Lung (tissue), 11 donors: ENCODE measurements at regions not wholly inside any gene's neighbourhood (a gene's known extent, or its start where the extent isn't known, plus 50 kb on each side); places are given as distances from the start of the nearest gene placed in this dataset.

Experiments used
- ATAC-seq: fragments of 200-7000 bp; cut with Tn5 transposase; one replicate; pipeline ENCODE4 v1.9.1; 2020; ENCODE audit warnings: moderate number of reproducible peaks; ENCODE audit not compliant: insufficient read depth, low FRiP score
- DNase-seq, 3 donors: peaks; one replicate each; pipeline ENCODE4 v3.0.0-alpha.2; 2013 to 2017
- H3K27ac ChIP-seq, 2 donors: one replicate each; pipeline ENCODE4 v1.5.1; 2013; ENCODE audit warnings: mild to moderate bottlenecking in 2 of 2, moderate library complexity in 2 of 2, control low read depth in 1 of 2, inconsistent platforms in 1 of 2, low read depth in 1 of 2, low read length in 1 of 2
- H3K27me3 ChIP-seq, 3 donors: one replicate each; pipeline ENCODE4 v1.5.1; 2013; ENCODE audit warnings: low read length in 2 of 3; ENCODE audit not compliant: control insufficient read depth in 3 of 3, insufficient read depth in 3 of 3
- H3K36me3 ChIP-seq, 4 donors: one replicate each; pipeline ENCODE4 v1.5.1; 2013; ENCODE audit warnings: low read length in 4 of 4, mild to moderate bottlenecking in 1 of 4, moderate library complexity in 1 of 4; ENCODE audit not compliant: control insufficient read depth in 4 of 4, insufficient read depth in 4 of 4
- H3K4me1 ChIP-seq, 5 donors: one replicate each; pipeline ENCODE4 v1.5.1; 2013; ENCODE audit warnings: low read length in 5 of 5, mild to moderate bottlenecking in 2 of 5, moderate library complexity in 1 of 5; ENCODE audit not compliant: control insufficient read depth in 5 of 5, insufficient read depth in 5 of 5
- H3K4me3 ChIP-seq: one replicate; pipeline ENCODE4 v1.5.1; 2013; ENCODE audit warnings: mild to moderate bottlenecking, control low read depth, moderate library complexity
- H3K9ac ChIP-seq, 2 donors: one replicate each; pipeline ENCODE4 v1.5.1; 2013; ENCODE audit warnings: low read length in 2 of 2, control low read depth in 1 of 2; ENCODE audit not compliant: insufficient read depth in 1 of 2
- H3K9me3 ChIP-seq, 4 donors: one replicate each; pipeline ENCODE4 v1.5.1; 2013; ENCODE audit warnings: low read length in 3 of 4, mild to moderate bottlenecking in 1 of 4, moderate library complexity in 1 of 4; ENCODE audit not compliant: control insufficient read depth in 4 of 4, insufficient read depth in 3 of 4
- CTCF ChIP-seq: IDR thresholded peaks from 2 replicates; pipeline ENCODE4 v1.5.1; 2012; ENCODE audit warnings: mild to moderate bottlenecking; ENCODE audit errors: control extremely low read depth, extremely low read depth
- WGBS, 2 donors: extraction: QIAGEN DNeasy Blood & Tissue Kit; methylation state at CpG; one replicate each; pipeline ENCODE4 v1.1.7; 2013; 5-methylcytosine and 5-hydroxymethylcytosine counted together
- donor health status: control.
- donor health status: control.
- donor health status: Bipolar disorder and iron deficiency.
- donor health status: healthy.
- donor health status: DM: yes; HTN: yes; CAD: no.

DNA sequence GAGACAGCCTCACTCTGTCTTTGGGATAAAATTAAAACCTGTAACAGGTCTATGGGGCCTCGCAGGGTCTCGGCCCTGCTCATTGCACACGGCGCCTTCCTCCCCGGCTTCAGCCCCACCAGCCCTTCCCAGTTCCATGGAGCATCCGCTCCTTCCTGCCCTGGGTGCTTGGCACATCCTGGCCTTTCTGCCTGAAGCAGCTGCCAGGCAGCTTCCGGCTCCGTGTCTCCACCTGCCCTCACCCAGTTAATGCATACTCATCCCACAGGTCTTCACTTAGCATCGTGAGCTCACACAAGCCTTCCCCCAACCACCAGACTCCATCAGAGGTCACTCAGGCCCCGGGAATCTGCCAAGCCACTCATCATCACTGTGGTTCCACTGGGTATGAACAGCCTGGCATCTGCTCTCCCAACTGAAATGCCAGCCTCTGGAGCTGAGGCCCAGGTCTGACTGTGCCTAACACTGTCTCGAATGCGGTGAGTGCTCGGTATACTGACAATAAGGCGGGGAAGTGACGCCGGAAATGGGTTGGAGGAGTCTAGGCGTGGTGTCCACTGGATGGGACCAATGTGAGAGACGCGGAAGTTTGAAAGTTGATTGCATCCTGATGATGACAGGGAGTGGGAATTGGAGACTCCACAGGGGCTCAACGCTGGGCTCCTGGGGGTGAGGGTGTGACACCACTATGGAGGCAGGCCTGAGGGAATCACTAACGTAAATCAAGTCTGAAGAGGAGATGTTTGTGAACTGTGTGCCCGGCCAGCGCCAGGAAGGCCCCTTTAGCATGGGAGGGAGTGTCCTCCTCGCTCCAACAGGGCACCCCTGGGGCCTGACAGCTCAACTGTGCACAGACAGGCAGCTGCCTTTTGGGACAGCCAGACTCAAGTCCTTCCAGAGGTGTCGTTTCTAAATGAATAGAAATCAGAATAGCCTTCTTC, 245.8 kb downstream of the TTLL2 start:
- H3K27ac ChIP-seq, result no peak overlapping the region
- no peaks in the 10 kb centered on the region for H3K27me3 ChIP-seq
- DNase-seq (no peak), ATAC-seq (no peak)
- H3K9me3 ChIP-seq, result no peaks in the 10 kb centered on the region
- H3K4me1 ChIP-seq, result peaks cover 0 to 37% (median 17%) of the 10 kb centered on the region in 5 donors
- TF ChIP-seq CTCF, result no peak
- no peaks in the 10 kb centered on the region for H3K36me3 ChIP-seq
- no peak overlapping the region for H3K9ac ChIP-seq
- no peak overlapping the region for H3K4me3 ChIP-seq
- 94 to 95% methylated on average over 25 of the region's 25 CpGs for WGBS, 2 donors

- TF ChIP-seq CTCF, result no peak
- Histone ChIP-seq H3K36me3 (no peaks in the 10 kb centered on the region), H3K9ac (no peak overlapping the region), H3K4me1 (peaks cover 0 to 29% (median 12%) of the 10 kb centered on the region in 5 donors), H3K9me3 (no peaks in the 10 kb centered on the region), H3K27ac (no peak overlapping the region), H3K27me3 (no peaks in the 10 kb centered on the region), H3K4me3 (no peak overlapping the region)
- no peak for ATAC-seq
- WGBS, 2 donors, result 93 to 94% methylated on average over 9 of the region's 9 CpGs
- DNase-seq, result no peak
These were observed 246.7 kb downstream of the TTLL2 start for GRCh38 chr6:167571550-167571949.

DNA sequence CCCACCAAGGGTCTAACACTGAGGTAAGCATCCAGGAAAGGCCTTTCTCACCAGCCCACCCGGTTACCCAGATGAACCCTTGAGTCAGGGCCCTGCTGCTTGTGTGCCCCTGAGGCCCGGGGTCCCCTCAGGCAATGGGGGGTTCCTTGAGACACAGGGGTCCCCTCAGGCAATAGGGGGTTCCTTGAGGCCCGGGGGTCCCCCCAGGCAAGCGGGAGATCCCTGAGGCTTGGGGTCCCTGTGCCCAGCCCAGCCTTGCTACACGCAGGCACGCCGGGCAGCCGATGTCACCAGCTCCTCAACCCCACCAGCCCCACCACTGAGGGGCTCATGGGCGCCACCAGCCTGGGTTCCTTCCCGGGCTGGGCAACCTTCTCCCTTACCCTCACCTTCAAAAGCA, 247.2 kb downstream of the TTLL2 start:
- Histone ChIP-seq H3K27ac (no peak overlapping the region), H3K4me1 (peaks cover 0 to 25% (median 6%) of the 10 kb centered on the region in 5 donors), H3K27me3 (no peaks in the 10 kb centered on the region), H3K4me3 (no peak overlapping the region), H3K9ac (no peak overlapping the region), H3K36me3 (no peaks in the 10 kb centered on the region), H3K9me3 (no peaks in the 10 kb centered on the region)
- no peak for TF ChIP-seq CTCF
- 82 to 90% methylated on average over 10 of the region's 10 CpGs for WGBS, 2 donors
- DNase-seq (no peak), ATAC-seq (no peak)
